Tibial nerve (tissue), 4 donors: ENCODE measurements at regions not wholly inside any gene's neighbourhood (a gene's known extent, or its start where the extent isn't known, plus 50 kb on each side); places are given as distances from the start of the nearest gene placed in this dataset.

Experiments
- EP300 ChIP-seq, 2 donors: sonication (generic); formaldehyde crosslinking; IDR thresholded peaks; one replicate each; pipeline ENCODE4 v1.6.1; 2017; ENCODE audit warnings: antibody characterized with exemption in 2 of 2, mild to moderate bottlenecking in 1 of 2
- POLR2A ChIP-seq, 2 donors: fragments of 450-650 bp; IDR thresholded peaks; one replicate each; pipeline ENCODE4 v1.6.1; 2017; ENCODE audit warnings: antibody characterized with exemption in 2 of 2, mild to moderate bottlenecking in 2 of 2, moderate library complexity in 2 of 2
- TF ChIP-seq, protein P1 (sequence below), 5 experiments: fragments of 200-600 bp in 3 of 5; fragments of 450-650 bp in 2 of 5; sonication (generic) in 3 of 5; IDR thresholded peaks; one replicate each; pipeline ENCODE4 v1.5.1; 2016 to 2019; ENCODE audit warnings: antibody characterized with exemption in 5 of 5, mild to moderate bottlenecking in 3 of 5, moderate library complexity in 2 of 5

DNA sequence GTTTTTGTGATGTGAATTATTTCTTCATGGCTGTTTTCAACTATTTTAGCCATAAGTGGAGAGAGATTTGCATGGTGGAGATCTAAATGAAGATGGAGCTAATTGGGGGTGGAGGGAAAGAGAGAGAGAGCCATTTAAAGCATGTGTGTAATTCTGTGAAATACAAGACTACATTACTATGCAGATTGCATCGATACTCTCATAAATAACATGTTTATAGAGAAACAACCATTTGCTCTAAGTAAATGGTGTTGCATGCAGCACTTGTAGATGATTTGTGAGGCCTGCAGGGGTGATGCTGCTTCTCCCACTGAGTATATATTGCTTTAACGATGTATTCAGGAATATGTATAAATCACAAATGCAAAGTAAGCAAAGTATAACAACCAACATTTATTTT is 270.2 kb upstream of the RIOK2 start:
- TF ChIP-seq, protein P1, sequence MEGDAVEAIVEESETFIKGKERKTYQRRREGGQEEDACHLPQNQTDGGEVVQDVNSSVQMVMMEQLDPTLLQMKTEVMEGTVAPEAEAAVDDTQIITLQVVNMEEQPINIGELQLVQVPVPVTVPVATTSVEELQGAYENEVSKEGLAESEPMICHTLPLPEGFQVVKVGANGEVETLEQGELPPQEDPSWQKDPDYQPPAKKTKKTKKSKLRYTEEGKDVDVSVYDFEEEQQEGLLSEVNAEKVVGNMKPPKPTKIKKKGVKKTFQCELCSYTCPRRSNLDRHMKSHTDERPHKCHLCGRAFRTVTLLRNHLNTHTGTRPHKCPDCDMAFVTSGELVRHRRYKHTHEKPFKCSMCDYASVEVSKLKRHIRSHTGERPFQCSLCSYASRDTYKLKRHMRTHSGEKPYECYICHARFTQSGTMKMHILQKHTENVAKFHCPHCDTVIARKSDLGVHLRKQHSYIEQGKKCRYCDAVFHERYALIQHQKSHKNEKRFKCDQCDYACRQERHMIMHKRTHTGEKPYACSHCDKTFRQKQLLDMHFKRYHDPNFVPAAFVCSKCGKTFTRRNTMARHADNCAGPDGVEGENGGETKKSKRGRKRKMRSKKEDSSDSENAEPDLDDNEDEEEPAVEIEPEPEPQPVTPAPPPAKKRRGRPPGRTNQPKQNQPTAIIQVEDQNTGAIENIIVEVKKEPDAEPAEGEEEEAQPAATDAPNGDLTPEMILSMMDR (IDR thresholded peaks at IDR 0.05) = no peak
- no peak for TF ChIP-seq POLR2A (IDR thresholded peaks at IDR 0.05)
- TF ChIP-seq EP300 (IDR thresholded peaks at IDR 0.05) = no peak
